NCI-H82 treated with DMSO at 0.1 percent for 48 hours (cell line): ENCODE measurements at regions not wholly inside any gene's neighbourhood (a gene's known extent, or its start where the extent isn't known, plus 50 kb on each side); places are given as distances from the start of the nearest gene placed in this dataset.
A peak's percentile ranks its signal among the peaks of the same experiment; 100 is the strongest.
"Not testable (repeated sequence)": the region's sequence is repeated elsewhere in the genome, so short reads cannot be mapped to it uniquely, and the experiment has no call there.

Experiments used
- DNase-seq: peaks from one replicate; lab custom pipeline; 2025; ENCODE audit not compliant: unreplicated experiment; lab: John Stamatoyannopoulos, UW

DNA sequence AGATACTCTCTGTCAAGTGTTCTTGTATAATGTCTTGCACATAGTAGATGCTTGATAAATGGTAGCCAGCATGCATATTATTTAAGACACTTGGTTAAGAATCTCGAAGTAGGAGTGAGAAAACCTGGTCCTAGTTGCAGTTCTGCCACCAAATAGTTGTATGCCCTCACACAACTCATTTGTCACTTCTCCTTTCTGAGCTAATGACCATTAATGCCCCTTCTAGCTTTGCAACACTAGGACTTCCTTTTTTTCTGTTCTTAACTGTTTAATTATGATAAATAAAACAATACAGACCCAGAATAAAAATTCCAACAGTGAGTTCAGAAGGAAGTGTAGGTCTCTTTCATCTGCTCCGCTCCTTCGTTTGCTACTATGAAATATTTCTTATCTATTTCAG lies 453.6 kb downstream of the TMEM135 start:
- no peak for DNase-seq

GRCh38 chr11:87490671-87491070 lies 452.9 kb downstream of the TMEM135 start:
- DNase-seq: no peak

GRCh38 chr11:87484566-87484965 lies 446.8 kb downstream of the TMEM135 start:
- no peak for DNase-seq

GRCh38 chr11:87477321-87477720 lies 439.6 kb downstream of the TMEM135 start:
- no peak for DNase-seq

DNA sequence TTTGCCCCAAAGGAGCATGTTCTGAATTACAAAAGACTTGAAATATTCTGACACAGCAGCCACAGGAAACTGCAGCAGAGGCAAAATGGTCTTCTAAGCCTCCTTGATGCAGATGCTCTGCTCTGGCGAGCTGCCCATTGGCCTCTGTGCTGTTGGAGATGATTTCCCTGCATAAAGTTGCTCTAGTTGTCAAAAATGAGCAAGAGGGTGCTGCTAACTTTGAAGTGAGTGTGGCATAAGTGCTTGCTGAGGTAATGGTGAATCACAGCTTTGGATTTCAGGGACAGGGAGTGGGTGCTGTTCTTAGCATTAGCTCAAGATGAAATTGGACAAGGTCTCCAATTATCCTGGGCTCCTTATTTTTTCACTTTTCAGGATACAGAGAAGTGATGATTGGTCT lies 435.4 kb downstream of the TMEM135 start:
- no peak for DNase-seq

- no peak for DNase-seq
These were observed 428.5 kb downstream of the TMEM135 start for GRCh38 chr11:87466223-87466622.

DNA sequence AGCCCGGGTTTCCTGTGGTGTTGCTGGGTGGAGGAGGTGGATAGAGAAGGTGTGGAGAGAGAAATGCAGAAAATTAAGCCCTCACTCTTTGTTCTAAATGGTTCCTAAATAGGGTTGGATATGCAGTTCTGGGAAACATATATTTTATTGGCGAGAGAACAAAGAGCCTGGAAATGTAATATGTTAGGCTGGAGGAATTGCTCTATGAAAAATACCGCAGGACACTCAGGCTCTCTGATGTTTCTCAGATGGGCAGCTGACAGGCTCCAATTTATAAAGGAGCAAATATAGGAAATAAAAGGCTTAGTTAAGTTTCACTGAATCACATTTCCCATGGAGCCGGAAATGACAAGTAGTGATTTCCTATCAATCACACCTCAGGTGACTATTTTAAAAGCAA lies 428.0 kb downstream of the TMEM135 start:
- no peak for DNase-seq

GRCh38 chr11:87463486-87464102 lies 425.9 kb downstream of the TMEM135 start:
- DNase-seq: peak; percentile 3

- DNase-seq: no peak
These were observed 424.4 kb downstream of the TMEM135 start for GRCh38 chr11:87462171-87462570.

DNA sequence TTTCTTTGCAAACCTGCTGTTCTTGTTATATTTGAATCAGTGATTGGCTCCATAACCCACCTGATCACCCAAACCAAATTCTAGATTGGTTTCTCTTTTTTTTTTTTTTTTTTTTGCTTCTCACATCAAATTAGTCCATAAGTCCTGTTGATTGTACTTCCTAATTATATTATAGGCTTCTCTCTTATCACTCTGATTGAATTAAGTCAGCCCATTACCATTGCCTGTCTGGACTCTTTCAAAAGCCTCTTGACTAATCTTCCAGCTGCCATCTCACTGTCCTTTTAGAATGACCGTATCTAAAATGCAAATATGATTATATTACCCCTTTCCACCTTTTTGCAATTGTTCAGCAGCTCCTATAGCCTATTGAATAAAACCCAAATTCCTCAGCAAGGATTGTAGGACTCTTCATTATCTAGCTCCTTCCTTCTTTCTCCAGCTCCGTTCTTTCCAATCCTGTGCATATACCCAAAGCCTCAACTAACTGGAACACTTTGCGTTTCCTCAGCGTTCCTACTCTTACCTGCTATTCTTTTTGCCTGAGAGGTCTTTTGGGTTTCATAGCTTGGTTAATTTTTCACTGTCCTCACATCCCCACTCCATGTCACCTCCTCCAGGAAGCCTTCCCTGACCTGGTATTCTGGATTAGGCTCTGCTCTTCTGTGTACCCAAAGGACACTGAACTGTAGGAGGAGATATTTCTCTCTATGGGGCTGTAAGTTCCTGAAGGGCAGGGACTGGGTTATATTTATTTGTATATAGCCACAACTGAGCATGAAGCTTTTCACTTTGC lies 423.3 kb downstream of the TMEM135 start:
- DNase-seq: peak; percentile 21

DNA sequence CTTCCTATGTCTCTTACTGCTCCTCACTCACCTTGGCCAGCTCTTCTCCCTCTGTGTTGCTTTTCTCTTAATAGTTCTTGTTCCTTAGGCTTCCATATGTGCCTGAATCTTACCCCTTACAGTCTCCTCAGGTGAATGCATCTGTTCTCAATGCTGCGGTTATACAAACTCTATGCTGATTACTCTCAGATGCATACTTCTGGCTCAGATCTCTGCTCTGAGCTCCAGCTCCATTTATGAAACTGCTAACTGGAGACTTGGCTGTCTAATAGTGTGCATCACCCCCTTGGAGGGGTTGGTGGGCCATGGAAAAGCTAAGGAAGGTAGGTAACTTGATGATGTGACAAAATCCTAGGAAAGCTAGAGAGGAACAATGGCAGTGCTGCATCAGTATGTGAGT lies 422.5 kb downstream of the TMEM135 start:
- DNase-seq: no peak

DNA sequence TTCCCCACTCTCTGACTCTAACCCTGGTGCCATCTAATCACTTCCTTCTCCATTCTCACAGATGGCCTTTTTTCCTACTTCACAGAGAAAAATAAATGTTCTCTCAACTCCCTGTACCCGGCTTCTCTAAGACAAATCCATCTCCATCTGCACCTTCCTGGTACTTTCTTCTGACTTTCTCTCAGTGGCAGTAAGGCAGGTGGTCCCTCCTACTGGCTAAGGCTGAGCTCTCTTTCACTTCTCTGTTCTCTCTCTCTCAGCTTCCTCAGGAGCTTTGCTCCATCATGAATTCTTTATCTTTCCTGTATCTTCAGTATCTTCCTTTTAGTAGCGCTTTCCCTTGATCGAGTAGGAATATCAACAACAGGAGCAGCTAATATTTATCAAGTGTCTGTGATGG lies 421.6 kb downstream of the TMEM135 start:
- DNase-seq: no peak

DNA sequence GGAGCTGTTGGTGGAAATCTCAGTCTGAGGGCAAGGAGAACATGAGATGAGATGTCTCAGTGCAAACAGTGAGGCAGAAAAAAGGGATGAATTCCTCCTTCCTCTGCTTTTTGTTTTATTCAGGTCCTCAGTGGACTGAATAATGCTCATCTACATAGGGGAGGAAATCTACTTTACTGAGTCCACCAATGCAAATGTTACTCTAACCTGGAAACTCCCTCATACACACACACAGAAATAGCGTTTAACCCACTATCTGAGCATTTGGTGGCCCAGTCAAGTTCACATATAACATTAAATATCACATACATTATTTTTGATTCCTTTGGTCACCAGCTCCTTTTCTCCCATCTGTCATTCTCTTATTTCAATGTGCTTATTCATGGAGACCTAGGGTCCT lies 418.8 kb downstream of the TMEM135 start:
- no peak for DNase-seq

- DNase-seq: no peak
These were observed 417.4 kb downstream of the TMEM135 start for GRCh38 chr11:87455180-87455579.

DNA sequence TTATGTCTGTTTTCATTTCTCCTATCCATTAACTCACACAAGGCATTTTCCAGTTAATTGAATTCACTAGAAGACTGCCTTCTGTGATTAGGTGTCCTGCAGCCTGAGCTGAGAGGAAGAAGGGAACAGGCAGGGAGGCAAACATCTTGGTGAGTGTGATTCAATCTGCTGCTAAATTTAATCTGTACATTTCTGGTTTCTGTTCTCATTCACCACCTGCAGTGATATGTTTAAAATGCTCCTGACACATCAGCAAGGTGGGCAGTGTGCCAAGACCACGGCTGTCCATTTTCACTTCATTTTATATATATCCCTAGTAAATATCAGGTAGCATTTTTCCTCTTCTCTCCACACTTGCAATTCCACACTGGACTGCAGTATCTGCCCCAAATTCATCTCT lies 416.5 kb downstream of the TMEM135 start:
- no peak for DNase-seq

DNA sequence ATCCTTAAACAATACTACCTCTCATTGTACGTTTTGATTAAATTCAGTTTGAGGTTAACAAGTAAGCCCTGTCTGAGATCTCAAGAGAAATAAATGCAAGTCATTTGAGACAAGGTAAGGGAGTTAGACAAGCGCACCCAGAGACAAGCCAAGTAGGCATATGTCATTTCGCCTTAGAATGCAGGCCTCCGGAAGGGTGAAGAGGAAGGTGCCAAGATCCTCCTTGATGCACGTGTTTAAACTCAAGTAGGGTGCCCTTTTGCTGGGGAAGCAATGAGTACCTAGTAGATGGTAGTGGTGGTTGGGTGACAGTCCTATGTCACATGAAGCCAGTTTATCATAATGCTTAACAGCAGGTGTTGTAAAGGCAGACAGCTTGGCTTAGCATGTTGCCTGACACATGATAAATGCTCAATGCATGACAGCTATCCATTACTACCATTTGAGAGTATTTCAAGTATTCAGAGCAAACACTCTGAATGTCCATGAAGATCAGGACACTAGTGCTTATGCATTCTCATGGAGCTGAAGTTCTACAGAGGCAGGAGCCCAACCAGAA lies 415.9 kb downstream of the TMEM135 start:
- no peak for DNase-seq

DNA sequence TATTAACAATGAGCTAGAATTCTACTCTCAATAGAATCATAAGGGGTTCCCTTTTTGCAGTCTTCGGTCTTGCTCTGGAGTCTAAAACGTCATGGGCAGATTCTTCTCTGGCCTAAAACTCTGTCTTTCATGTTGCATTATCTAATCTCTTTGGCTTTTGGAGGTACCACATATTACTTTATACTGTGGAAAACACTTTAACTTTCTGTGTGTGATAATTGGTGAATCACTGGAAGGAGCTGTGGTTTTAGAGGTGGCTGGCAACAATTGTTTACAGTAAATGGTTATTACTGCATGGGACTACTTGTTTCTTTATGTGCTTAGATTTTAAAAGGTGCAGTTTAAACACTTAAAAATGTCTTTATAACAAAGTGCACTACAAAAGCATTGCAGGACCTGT lies 414.3 kb downstream of the TMEM135 start:
- DNase-seq: not testable (repeated sequence)

- DNase-seq: no peak
These were observed 413.7 kb downstream of the TMEM135 start for GRCh38 chr11:87451395-87451794.

- DNase-seq: no peak
These were observed 409.9 kb downstream of the TMEM135 start for GRCh38 chr11:87447606-87448005.

GRCh38 chr11:87444993-87445392 lies 407.3 kb downstream of the TMEM135 start:
- DNase-seq: no peak

DNA sequence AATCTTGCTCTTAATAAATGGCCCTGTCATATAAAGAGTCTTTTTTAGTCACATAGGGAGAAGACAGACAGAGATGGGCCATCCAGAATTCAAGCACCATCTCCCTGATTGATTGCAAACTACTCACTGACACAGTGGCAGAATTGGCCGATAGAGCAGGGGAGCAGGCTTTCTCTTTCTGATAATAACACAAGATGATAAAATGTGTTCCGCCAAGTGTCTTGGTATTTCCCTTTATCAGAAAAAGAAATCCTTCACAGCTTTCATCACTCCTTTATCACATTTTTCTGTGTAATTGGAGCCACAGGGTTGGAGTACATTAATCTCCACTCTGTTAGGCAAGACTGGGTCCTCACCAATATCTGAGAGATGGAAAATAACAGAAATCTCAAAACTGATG lies 406.0 kb downstream of the TMEM135 start:
- no peak for DNase-seq

DNA sequence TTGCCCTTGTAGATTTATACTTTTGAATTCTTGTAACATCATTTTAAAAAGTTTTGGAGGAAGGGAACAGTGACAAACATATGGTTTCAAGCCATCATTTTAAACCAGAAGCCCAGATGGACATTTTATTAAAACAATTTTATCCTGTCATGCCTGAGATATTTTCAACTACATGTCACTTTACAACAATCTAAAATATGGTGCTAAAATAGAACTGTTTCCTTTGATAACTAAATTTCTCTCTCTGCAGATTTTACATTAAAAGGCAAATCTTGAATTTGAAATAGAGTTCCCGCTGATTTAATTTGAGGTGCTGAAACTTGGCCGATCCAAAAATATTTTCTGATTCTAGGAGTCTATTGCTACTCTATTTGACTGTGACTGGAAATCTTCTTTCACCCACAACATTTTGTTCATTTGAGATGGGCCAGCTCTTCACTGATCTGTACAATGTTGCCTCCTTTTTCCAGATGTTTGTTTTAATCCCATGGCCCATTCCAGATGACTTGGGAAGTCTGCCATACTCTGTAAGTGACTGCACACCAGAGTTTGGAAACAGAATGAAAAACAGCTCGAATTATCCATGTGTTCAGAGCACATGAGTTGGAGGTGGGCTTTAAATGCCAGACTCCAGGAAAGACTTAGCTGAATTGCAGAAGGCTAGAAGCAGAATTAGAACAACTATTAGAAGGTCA lies 402.5 kb downstream of the TMEM135 start:
- DNase-seq: no peak
